Bronchial epithelial cell (primary cell): ENCODE measurements at regions not wholly inside any gene's neighbourhood (a gene's known extent, or its start where the extent isn't known, plus 50 kb on each side); places are given as distances from the start of the nearest gene placed in this dataset.

Source experiments
- DNase-seq: peaks from one replicate; pipeline ENCODE4 v3.0.0-alpha.2; 2010; ENCODE audit warnings: low read depth
- FAIRE-seq: peaks from 2 replicates; lab custom pipeline; 2011; peaks lifted over from hg19 to GRCh38; lab: Jason Lieb, UNC
- H3K27me3 ChIP-seq: 2 replicates; pipeline ENCODE4 v1.5.1; 2011; ENCODE audit warnings: low read length; ENCODE audit not compliant: control insufficient read depth, insufficient read depth
- H3K36me3 ChIP-seq: 2 replicates; pipeline ENCODE4 v1.5.1; 2011; ENCODE audit warnings: low read length; ENCODE audit not compliant: control insufficient read depth, insufficient read depth
- H3K4me3 ChIP-seq: 2 replicates; pipeline ENCODE4 v1.5.1; 2011; ENCODE audit warnings: mild to moderate bottlenecking, low read depth, low read length, control low read depth
- CTCF ChIP-seq: IDR thresholded peaks from 2 replicates; pipeline ENCODE4 v1.5.1; 2011; ENCODE audit warnings: mild to moderate bottlenecking, moderate library complexity, low read length, control low read depth, inconsistent platforms; ENCODE audit not compliant: insufficient read depth, severe bottlenecking

GRCh38 chr1:30253807-30254440 is 469.5 kb downstream of the MATN1 start:
- Histone ChIP-seq H3K36me3 (no peaks in the 10 kb centered on the region), H3K4me3 (no peak overlapping the region), H3K27me3 (no peaks in the 10 kb centered on the region)
- FAIRE-seq (peak; percentile 86), DNase-seq (no peak)
- TF ChIP-seq CTCF, result no peak

DNA sequence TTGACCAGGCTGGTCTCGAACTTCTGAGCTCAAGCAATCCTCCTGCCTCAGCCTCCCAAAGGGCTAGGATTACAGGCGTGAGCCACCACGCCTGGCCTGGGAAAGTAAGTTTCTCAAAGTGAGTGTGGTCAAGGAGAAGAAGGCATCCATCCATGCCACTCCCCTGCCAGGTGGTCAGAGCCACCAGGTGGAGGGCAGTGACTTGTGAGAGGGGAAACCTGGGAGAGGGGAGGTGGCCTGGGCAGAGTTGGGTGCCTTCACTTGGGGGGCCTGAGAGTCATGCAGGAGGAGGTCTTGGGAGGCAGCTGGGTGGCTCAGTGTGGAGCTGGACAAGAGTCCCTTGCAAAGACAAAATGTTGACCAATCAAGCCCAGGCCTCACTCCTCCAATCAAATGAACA is 470.0 kb downstream of the MATN1 start:
- FAIRE-seq, result no peak
- H3K27me3 ChIP-seq, result no peaks in the 10 kb centered on the region
- H3K4me3 ChIP-seq, result no peak overlapping the region
- DNase-seq, result no peak
- no peaks in the 10 kb centered on the region for H3K36me3 ChIP-seq
- TF ChIP-seq CTCF, result no peak

DNA sequence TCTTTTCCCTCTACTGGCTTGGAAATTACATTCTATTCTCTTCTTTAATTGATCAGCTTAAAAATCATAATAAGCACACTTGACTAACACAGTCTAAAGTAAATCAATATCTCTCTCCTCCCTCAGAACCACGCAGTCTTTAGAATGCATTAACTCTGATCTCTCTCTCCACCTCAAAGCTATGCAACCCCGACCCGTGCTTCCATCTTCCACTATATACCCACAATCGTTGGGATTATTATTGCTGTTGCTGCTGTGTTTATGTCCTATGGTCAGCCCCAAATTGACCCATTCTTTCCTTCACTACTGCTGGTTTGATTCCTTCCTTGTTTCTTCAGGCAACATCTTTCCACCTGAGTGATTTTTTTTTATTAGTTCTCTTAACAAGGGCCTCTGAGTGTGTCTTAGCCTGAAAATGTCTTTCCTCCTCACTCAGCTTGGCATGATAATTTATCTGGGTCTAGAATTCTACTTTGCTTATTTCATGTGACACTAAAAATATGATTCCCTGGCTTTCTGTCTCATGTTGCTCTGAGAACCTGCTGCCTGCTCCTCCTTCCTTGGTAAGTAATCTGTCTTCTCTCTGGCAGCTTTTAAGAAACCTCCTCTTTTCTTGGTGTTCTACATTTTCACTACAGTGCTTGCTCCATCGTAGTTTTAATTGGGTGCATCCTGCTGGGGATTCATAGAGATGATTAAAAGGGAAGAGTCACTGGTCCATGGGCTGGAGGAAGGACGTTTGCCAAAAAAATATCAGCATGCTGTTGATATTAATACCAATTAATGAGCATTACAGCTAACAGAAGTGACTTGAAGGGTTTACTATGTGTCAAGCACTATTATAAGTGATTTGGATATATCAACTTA is 472.2 kb downstream of the MATN1 start:
- no peak overlapping the region for H3K4me3 ChIP-seq
- TF ChIP-seq CTCF, result no peak
- H3K36me3 ChIP-seq, result no peaks in the 10 kb centered on the region
- DNase-seq, result no peak
- no peak for FAIRE-seq
- no peaks in the 10 kb centered on the region for H3K27me3 ChIP-seq

GRCh38 chr1:30250338-30250983 is 472.9 kb downstream of the MATN1 start:
- Histone ChIP-seq H3K27me3 (no peaks in the 10 kb centered on the region), H3K36me3 (no peaks in the 10 kb centered on the region), H3K4me3 (no peak overlapping the region)
- DNase-seq (no peak), FAIRE-seq (peak; percentile 60)
- no peak for TF ChIP-seq CTCF

DNA sequence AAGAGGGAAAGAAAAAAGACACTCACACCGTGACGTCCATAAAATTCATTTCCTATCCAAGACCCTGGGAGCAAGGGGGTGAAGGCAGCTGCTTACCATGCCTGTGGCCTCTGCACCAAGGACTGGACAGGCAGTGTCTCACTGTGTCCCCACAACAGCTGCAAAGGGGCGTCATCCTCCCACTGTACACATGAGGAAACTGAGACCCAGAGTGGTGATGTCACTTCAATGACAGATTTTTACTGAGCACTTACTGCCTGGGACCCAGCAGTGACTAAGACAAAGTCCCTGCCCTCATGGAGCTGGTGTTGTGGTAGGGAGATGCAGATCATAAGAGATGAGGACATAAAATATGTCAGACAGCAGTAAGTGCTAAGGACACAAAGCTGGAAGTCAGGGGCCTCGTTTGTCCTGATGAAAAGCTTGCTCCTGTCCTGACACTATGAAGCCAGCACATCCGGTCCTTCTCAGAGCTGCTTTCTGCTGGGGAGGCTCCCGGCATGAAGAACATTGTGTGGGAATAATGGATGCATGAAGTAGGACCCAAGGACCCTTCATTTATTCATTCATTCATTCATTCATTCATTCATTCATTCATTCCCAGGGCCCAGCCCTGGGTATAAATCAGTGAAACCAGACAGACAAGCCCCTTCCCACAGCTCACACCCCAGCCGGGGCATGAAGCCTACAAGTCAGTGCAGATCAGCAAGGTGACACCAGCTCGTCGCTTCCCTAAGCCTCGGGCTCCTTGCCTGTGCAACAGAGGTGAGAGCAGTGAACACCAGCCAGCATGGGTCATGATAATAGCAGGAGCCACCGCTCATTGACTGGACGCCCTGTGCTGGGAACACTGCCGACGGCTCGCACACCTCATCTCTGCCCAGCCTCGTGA is 473.7 kb downstream of the MATN1 start:
- FAIRE-seq (no peak), DNase-seq (no peak)
- Histone ChIP-seq H3K36me3 (no peaks in the 10 kb centered on the region), H3K27me3 (no peaks in the 10 kb centered on the region), H3K4me3 (no peak overlapping the region)
- TF ChIP-seq CTCF, result no peak
